ENCODE measurements at regions not wholly inside any gene's neighbourhood (a gene's known extent, or its start where the extent isn't known, plus 50 kb on each side); places are given as distances from the start of the nearest gene placed in this dataset.

- in situ Hi-C loops (cut with HindIII; ENCODE audit: low sequenced_read_pairs), result no loop called here
These were observed 273.7 kb downstream of the SKAP2 start for GRCh38 chr7:26590709-26591108.

GRCh38 chr7:26592011-26592410, 272.4 kb downstream of the SKAP2 start:
- in situ Hi-C loops (cut with HindIII; ENCODE audit: low sequenced_read_pairs), result no loop called here

GRCh38 chr7:26593393-26593792, 271.0 kb downstream of the SKAP2 start:
- in situ Hi-C loops (cut with HindIII; ENCODE audit: low sequenced_read_pairs), result no loop called here

GRCh38 chr7:26593896-26594295, 270.5 kb downstream of the SKAP2 start:
- in situ Hi-C loops (cut with HindIII; ENCODE audit: low sequenced_read_pairs), result no loop called here

- in situ Hi-C loops (cut with HindIII; ENCODE audit: low sequenced_read_pairs), result no loop called here
These were observed 269.8 kb downstream of the SKAP2 start for GRCh38 chr7:26594553-26594952.

GRCh38 chr7:26598867-26599266, 265.5 kb downstream of the SKAP2 start:
- in situ Hi-C loops (cut with HindIII; ENCODE audit: low sequenced_read_pairs), result no loop called here

- in situ Hi-C loops (cut with HindIII; ENCODE audit: low sequenced_read_pairs), result no loop called here
These were observed 264.4 kb downstream of the SKAP2 start for GRCh38 chr7:26599982-26600381.

GRCh38 chr7:26600411-26600810, 264.0 kb downstream of the SKAP2 start:
- in situ Hi-C loops (cut with HindIII; ENCODE audit: low sequenced_read_pairs), result no loop called here

- in situ Hi-C loops (cut with HindIII; ENCODE audit: low sequenced_read_pairs), result no loop called here
These were observed 260.8 kb downstream of the SKAP2 start for GRCh38 chr7:26603631-26604030.

- in situ Hi-C loops (cut with HindIII; ENCODE audit: low sequenced_read_pairs), result no loop called here
These were observed 256.0 kb downstream of the SKAP2 start for GRCh38 chr7:26608402-26608801.

- in situ Hi-C loops (cut with HindIII; ENCODE audit: low sequenced_read_pairs), result no loop called here
These were observed 255.3 kb downstream of the SKAP2 start for GRCh38 chr7:26609082-26609481.

GRCh38 chr7:26609532-26609931, 254.9 kb downstream of the SKAP2 start:
- in situ Hi-C loops (cut with HindIII; ENCODE audit: low sequenced_read_pairs), result no loop called here

GRCh38 chr7:26612742-26613141, 251.6 kb downstream of the SKAP2 start:
- in situ Hi-C loops (cut with HindIII; ENCODE audit: low sequenced_read_pairs), result no loop called here

- in situ Hi-C loops (cut with HindIII; ENCODE audit: low sequenced_read_pairs), result no loop called here
These were observed 249.9 kb downstream of the SKAP2 start for GRCh38 chr7:26614503-26614902.

GRCh38 chr7:26616235-26616634, 248.2 kb downstream of the SKAP2 start:
- in situ Hi-C loops (cut with HindIII; ENCODE audit: low sequenced_read_pairs), result no loop called here

GRCh38 chr7:26617066-26617465, 247.3 kb downstream of the SKAP2 start:
- in situ Hi-C loops (cut with HindIII; ENCODE audit: low sequenced_read_pairs), result no loop called here

All from endothelial cell of hepatic sinusoid (primary cell).